OCI-LY1 (cell line): ENCODE measurements at regions not wholly inside any gene's neighbourhood (a gene's known extent, or its start where the extent isn't known, plus 50 kb on each side); places are given as distances from the start of the nearest gene placed in this dataset.

ENCODE experiments used
- H2AFZ ChIP-seq: fragments of 200-600 bp; sonication (generic), shearing (Covaris generic); 2 replicates; pipeline ENCODE4 v1.6.0; 2014; ENCODE audit warnings: antibody characterized with exemption, mild to moderate bottlenecking, low read length
- H3F3A ChIP-seq: fragments of 200-600 bp; sonication (generic), shearing (Covaris generic); 2 replicates; pipeline ENCODE4 v1.6.0; 2014; ENCODE audit warnings: mild to moderate bottlenecking, antibody characterized with exemption, low read length, moderate library complexity; ENCODE audit not compliant: insufficient read depth
- H3K27ac ChIP-seq: fragments of 200-600 bp; sonication (generic); 2 replicates; pipeline ENCODE4 v1.5.1; 2014; ENCODE audit warnings: low read length, mixed run types, mild to moderate bottlenecking, low read depth; ENCODE audit not compliant: poor library complexity, severe bottlenecking
- H3K27me3 ChIP-seq: fragments of 200-600 bp; sonication (generic); 2 replicates; pipeline ENCODE4 v1.6.0; 2014; ENCODE audit warnings: antibody characterized with exemption, mild to moderate bottlenecking, low read length, moderate library complexity; ENCODE audit not compliant: insufficient read depth
- H3K36me3 ChIP-seq: fragments of 200-600 bp; sonication (generic); 2 replicates; pipeline ENCODE4 v1.6.1; 2014; ENCODE audit warnings: mild to moderate bottlenecking, antibody characterized with exemption, low read length, moderate library complexity, mixed read lengths; ENCODE audit not compliant: insufficient read depth
- H3K4me1 ChIP-seq: fragments of 200-600 bp; sonication (generic); 2 replicates; pipeline ENCODE4 v1.5.1; 2014; ENCODE audit warnings: mild to moderate bottlenecking, low read length, moderate library complexity; ENCODE audit not compliant: insufficient read depth, severe bottlenecking
- H3K4me2 ChIP-seq: fragments of 200-600 bp; sonication (generic), shearing (Covaris generic); 2 replicates; pipeline ENCODE4 v1.6.1; 2014; ENCODE audit warnings: low read length
- H3K4me3 ChIP-seq: fragments of 200-600 bp; sonication (generic); 2 replicates; pipeline ENCODE4 v1.5.1; 2014; ENCODE audit warnings: low read length, low read depth, mild to moderate bottlenecking, mixed read lengths; ENCODE audit not compliant: poor library complexity, severe bottlenecking
- H3K79me2 ChIP-seq: fragments of 200-600 bp; shearing (Covaris generic); 2 replicates; pipeline ENCODE4 v1.6.1; 2016; ENCODE audit warnings: mixed run types, low read length, mixed read lengths; ENCODE audit not compliant: insufficient read depth
- H3K9ac ChIP-seq: fragments of 200-600 bp; sonication (generic), shearing (Covaris generic); 2 replicates; pipeline ENCODE4 v1.6.1; 2014; ENCODE audit warnings: mild to moderate bottlenecking, low read length, mixed read lengths
- H3K9me2 ChIP-seq: fragments of 200-600 bp; sonication (generic), shearing (Covaris generic); 2 replicates; pipeline ENCODE4 v1.6.1; 2014; ENCODE audit warnings: low read depth, mild to moderate bottlenecking, low read length, mixed read lengths
- H3K9me3 ChIP-seq: fragments of 200-600 bp; shearing (Covaris generic); 2 replicates; pipeline ENCODE4 v1.6.1; 2014; ENCODE audit warnings: low read length, mixed read lengths
- H4K20me1 ChIP-seq: fragments of 200-600 bp; sonication (generic), shearing (Covaris generic); 2 replicates; pipeline ENCODE4 v1.6.0; 2016; ENCODE audit warnings: mild to moderate bottlenecking, low read length; ENCODE audit not compliant: insufficient read depth
- CTCF ChIP-seq: fragments of 200-600 bp; sonication (generic), shearing (Covaris generic); IDR thresholded peaks from 2 replicates; pipeline ENCODE4 v1.5.1; 2017; ENCODE audit warnings: mild to moderate bottlenecking, antibody characterized with exemption, low read length, moderate library complexity, mixed read lengths
- EZH2 ChIP-seq: fragments of 200-600 bp; sonication (generic), shearing (Covaris generic); IDR thresholded peaks from 2 replicates; pipeline ENCODE4 v1.8.0; 2017; ENCODE audit warnings: borderline replicate concordance, mixed run types, mild to moderate bottlenecking, antibody characterized with exemption, low read length, moderate library complexity, mixed read lengths

- Histone ChIP-seq H3K9me2 (no peaks in the 10 kb centered on the region), H3K27me3 (no peaks in the 10 kb centered on the region), H2AFZ (no peak overlapping the region), H3K4me1 (no peaks in the 10 kb centered on the region), H3K9me3 (no peaks in the 10 kb centered on the region), H3K79me2 (no peaks in the 10 kb centered on the region), H4K20me1 (no peaks in the 10 kb centered on the region), H3K27ac (no peak overlapping the region), H3K36me3 (no peaks in the 10 kb centered on the region), H3K4me3 (no peak overlapping the region), H3F3A (no peaks in the 10 kb centered on the region), H3K4me2 (no peak overlapping the region), H3K9ac (no peak overlapping the region)
- TF ChIP-seq EZH2: no peak
- no peak for TF ChIP-seq CTCF
Measured at GRCh38 chr10:4301291-4302045, 516.5 kb upstream of the KLF6 start.

- no peaks in the 10 kb centered on the region for H3K27me3 ChIP-seq
- no peaks in the 10 kb centered on the region for H3F3A ChIP-seq
- H2AFZ ChIP-seq: no peak overlapping the region
- no peaks in the 10 kb centered on the region for H3K9me3 ChIP-seq
- H4K20me1 ChIP-seq: no peaks in the 10 kb centered on the region
- no peak overlapping the region for H3K4me3 ChIP-seq
- TF ChIP-seq EZH2: no peak
- no peak for TF ChIP-seq CTCF
- H3K4me1 ChIP-seq: no peaks in the 10 kb centered on the region
- H3K9ac ChIP-seq: no peak overlapping the region
- H3K79me2 ChIP-seq: no peaks in the 10 kb centered on the region
- H3K27ac ChIP-seq: no peak overlapping the region
- H3K9me2 ChIP-seq: no peaks in the 10 kb centered on the region
- no peaks in the 10 kb centered on the region for H3K36me3 ChIP-seq
- no peak overlapping the region for H3K4me2 ChIP-seq
Measured at GRCh38 chr10:4296161-4296560, 511.2 kb upstream of the KLF6 start.

- no peaks in the 10 kb centered on the region for H3K79me2 ChIP-seq
- H4K20me1 ChIP-seq: no peaks in the 10 kb centered on the region
- H3K9ac ChIP-seq: no peak overlapping the region
- H3K4me2 ChIP-seq: no peak overlapping the region
- no peaks in the 10 kb centered on the region for H3K9me2 ChIP-seq
- no peaks in the 10 kb centered on the region for H3K36me3 ChIP-seq
- no peak overlapping the region for H2AFZ ChIP-seq
- H3K9me3 ChIP-seq: no peaks in the 10 kb centered on the region
- no peaks in the 10 kb centered on the region for H3K27me3 ChIP-seq
- no peaks in the 10 kb centered on the region for H3F3A ChIP-seq
- no peak for TF ChIP-seq CTCF
- no peaks in the 10 kb centered on the region for H3K4me1 ChIP-seq
- H3K27ac ChIP-seq: no peak overlapping the region
- no peak overlapping the region for H3K4me3 ChIP-seq
Measured at GRCh38 chr10:4294996-4295792, 510.2 kb upstream of the KLF6 start.
